22Rv1 (cell line): ENCODE measurements at regions not wholly inside any gene's neighbourhood (a gene's known extent, or its start where the extent isn't known, plus 50 kb on each side); places are given as distances from the start of the nearest gene placed in this dataset.
A peak's percentile ranks its signal among the peaks of the same experiment; 100 is the strongest.

Source experiments
- H3K27ac ChIP-seq: fragments of 450-650 bp; 2 replicates; pipeline ENCODE4 v1.5.1; 2017
- CTCF ChIP-seq: fragments of 450-650 bp; IDR thresholded peaks from 2 replicates; pipeline ENCODE4 v1.5.1; 2017; ENCODE audit warnings: mild to moderate bottlenecking
- ZFX ChIP-seq: fragments of 450-650 bp; IDR thresholded peaks from 2 replicates; pipeline ENCODE4 v1.6.1; 2017; ENCODE audit warnings: antibody characterized with exemption, borderline replicate concordance

GRCh38 chr19:27752530-27753184 lies 1460.3 kb downstream of the UQCRFS1 start:
- no peak for TF ChIP-seq ZFX
- no peak for TF ChIP-seq CTCF
- H3K27ac ChIP-seq: no peak overlapping the region

GRCh38 chr19:27751044-27751391 lies 1461.9 kb downstream of the UQCRFS1 start:
- no peak overlapping the region for H3K27ac ChIP-seq
- TF ChIP-seq ZFX (no peak), CTCF (no peak)

GRCh38 chr19:27750391-27751043 lies 1462.4 kb downstream of the UQCRFS1 start:
- H3K27ac ChIP-seq: no peak overlapping the region
- TF ChIP-seq CTCF (no peak), ZFX (no peak)

- H3K27ac ChIP-seq: no peak overlapping the region
- no peak for TF ChIP-seq CTCF
- no peak for TF ChIP-seq ZFX
These were observed 1464.3 kb downstream of the UQCRFS1 start for GRCh38 chr19:27748551-27749152.

- TF ChIP-seq CTCF (peak; percentile 29), ZFX (no peak)
- H3K27ac ChIP-seq: no peak overlapping the region
These were observed 1466.1 kb downstream of the UQCRFS1 start for GRCh38 chr19:27746691-27747380.

GRCh38 chr19:27745978-27746542 lies 1466.9 kb downstream of the UQCRFS1 start:
- TF ChIP-seq CTCF: no peak
- no peak overlapping the region for H3K27ac ChIP-seq
